ENCODE measurements at regions not wholly inside any gene's neighbourhood (a gene's known extent, or its start where the extent isn't known, plus 50 kb on each side); places are given as distances from the start of the nearest gene placed in this dataset.
"Not testable (repeated sequence)": the region's sequence is repeated elsewhere in the genome, so short reads cannot be mapped to it uniquely, and the experiment has no call there.

- DNase-seq, result no peak
Observed at GRCh38 chr1:203926025-203926540, 64.7 kb downstream of the SNRPE start.

- no peak for DNase-seq
Observed at GRCh38 chr1:203929741-203930309, 68.4 kb downstream of the SNRPE start.

- DNase-seq, result peak in 1 of 2 experiments; percentile 2
Observed at GRCh38 chr1:203930342-203930741, 68.9 kb downstream of the SNRPE start.

- DNase-seq, result no peak
Observed at GRCh38 chr1:203931953-203932352, 70.6 kb downstream of the SNRPE start.

GRCh38 chr1:203932556-203932955 lies 71.2 kb downstream of the SNRPE start:
- DNase-seq, result peak in 1 of 2 experiments; percentile 10

GRCh38 chr1:203934027-203934426 lies 72.6 kb downstream of the SNRPE start:
- no peak for DNase-seq

- DNase-seq, result no peak
Observed at GRCh38 chr1:203934651-203935050, 73.3 kb downstream of the SNRPE start.

GRCh38 chr1:203935321-203935720 lies 73.9 kb downstream of the SNRPE start:
- DNase-seq, result no peak

- no peak for DNase-seq
Observed at GRCh38 chr1:203937678-203938330, 76.4 kb downstream of the SNRPE start.

GRCh38 chr1:203944651-203945404 lies 83.4 kb downstream of the SNRPE start:
- DNase-seq, result no peak

- DNase-seq, result no peak
Observed at GRCh38 chr1:203954293-203954692, 92.9 kb downstream of the SNRPE start.

- DNase-seq, result peak; percentile 45 to 59
Observed at GRCh38 chr1:203954788-203955552, 93.6 kb downstream of the SNRPE start.

- no peak for DNase-seq
Observed at GRCh38 chr1:203968761-203969160, 104.2 kb upstream of the SOX13 start.

GRCh38 chr1:203969846-203970245 lies 103.1 kb upstream of the SOX13 start:
- DNase-seq, result no peak

GRCh38 chr1:203985044-203985443 lies 87.9 kb upstream of the SOX13 start:
- no peak for DNase-seq

- DNase-seq, result no peak
Observed at GRCh38 chr1:203985676-203986075, 87.2 kb upstream of the SOX13 start.

GRCh38 chr1:203986887-203987461 lies 85.9 kb upstream of the SOX13 start:
- no peak for DNase-seq

GRCh38 chr1:203990118-203990517 lies 82.8 kb upstream of the SOX13 start:
- no peak for DNase-seq

- no peak for DNase-seq
Observed at GRCh38 chr1:203992440-203992839, 80.5 kb upstream of the SOX13 start.

- DNase-seq, result no peak
Observed at GRCh38 chr1:203993256-203993655, 79.7 kb upstream of the SOX13 start.

GRCh38 chr1:203995228-203995627 lies 77.7 kb upstream of the SOX13 start:
- DNase-seq, result no peak

- no peak for DNase-seq
Observed at GRCh38 chr1:203996126-203996525, 76.8 kb upstream of the SOX13 start.

- DNase-seq, result not testable (repeated sequence)
Observed at GRCh38 chr1:203998571-203998970, 74.3 kb upstream of the SOX13 start.

Measured in Kasumi-1 (cell line).